WTC11 (cell line): ENCODE measurements at regions not wholly inside any gene's neighbourhood (a gene's known extent, or its start where the extent isn't known, plus 50 kb on each side); places are given as distances from the start of the nearest gene placed in this dataset.

ENCODE experiments used
- ATAC-seq: fragments of 200-7000 bp; cut with Tn5 transposase; 2 replicates; pipeline ENCODE4 v1.10.0; 2021; ENCODE audit warnings: mild to moderate bottlenecking, moderate library complexity
- CTCF ChIA-PET: fragments of 300-600 bp; sonication (Branson Sonifier 250); formaldehyde crosslinking; loops from one replicate; lab custom pipeline; 2021; ENCODE audit warnings: antibody characterized with exemption; lab: Charles Lee
- POLR2A ChIA-PET: fragments of 350-600 bp; sonication (Branson Sonifier 250); formaldehyde crosslinking; loops from one replicate; lab custom pipeline; 2021; ENCODE audit warnings: antibody characterized with exemption; lab: Charles Lee
- DNase-seq: peaks from one replicate; pipeline ENCODE4 v3.0.0; 2021; ENCODE audit warnings: low spot score
- H3K27ac Mint-ChIP-seq: 2 replicates; pipeline ENCODE4 v1.8.0; 2021; ENCODE audit warnings: mixed read lengths
- H3K27me3 Mint-ChIP-seq: 2 replicates; pipeline ENCODE4 v1.8.0; 2021; ENCODE audit warnings: low read depth, mild to moderate bottlenecking, moderate library complexity, mixed read lengths
- H3K36me3 Mint-ChIP-seq: 2 replicates; pipeline ENCODE4 v1.8.0; 2021; ENCODE audit warnings: mixed read lengths
- H3K4me1 Mint-ChIP-seq: 2 replicates; pipeline ENCODE4 v1.8.0; 2022; ENCODE audit warnings: mixed read lengths
- H3K4me3 Mint-ChIP-seq: 2 replicates; pipeline ENCODE4 v1.8.0; 2021; ENCODE audit warnings: mild to moderate bottlenecking, moderate library complexity, mixed read lengths
- H3K9me3 Mint-ChIP-seq: 2 replicates; pipeline ENCODE4 v1.8.0; 2021; ENCODE audit warnings: mixed read lengths
- ARID4B ChIP-seq: sonication (generic); formaldehyde crosslinking; IDR thresholded peaks from 2 replicates; pipeline ENCODE4 v1.8.0; 2023; ENCODE audit warnings: missing genetic modification reagents, mild to moderate bottlenecking, borderline replicate concordance
- ATF1 ChIP-seq: sonication (generic); formaldehyde crosslinking; IDR thresholded peaks from 2 replicates; pipeline ENCODE4 v1.8.1; 2023; ENCODE audit warnings: mild to moderate bottlenecking, moderate library complexity, missing genetic modification reagents
- ATF2 ChIP-seq: sonication (generic); formaldehyde crosslinking; IDR thresholded peaks from 2 replicates; pipeline ENCODE4 v1.8.1; 2022; ENCODE audit warnings: low read depth, missing genetic modification reagents, borderline replicate concordance
- CREB1 ChIP-seq: sonication (generic); formaldehyde crosslinking; IDR thresholded peaks from 2 replicates; pipeline ENCODE4 v1.8.0; 2023; ENCODE audit warnings: mild to moderate bottlenecking, missing genetic modification reagents
- CREM ChIP-seq: sonication (generic); formaldehyde crosslinking; IDR thresholded peaks from 2 replicates; pipeline ENCODE4 v1.8.1; 2022; ENCODE audit warnings: mild to moderate bottlenecking, missing genetic modification reagents, moderate library complexity
- EMX1 ChIP-seq: fragments of 250-450 bp; sonication (Bioruptor Pico); IDR thresholded peaks from 2 replicates; pipeline ENCODE4 v1.8.0; 2021; ENCODE audit warnings: mild to moderate bottlenecking
- ERG ChIP-seq: fragments of 250-450 bp; sonication (Bioruptor Pico); IDR thresholded peaks from 2 replicates; pipeline ENCODE4 v1.8.0; 2021; ENCODE audit warnings: mild to moderate bottlenecking
- FOXK1 ChIP-seq: sonication (generic); formaldehyde crosslinking; IDR thresholded peaks from 2 replicates; pipeline ENCODE4 v1.8.0; 2022; ENCODE audit warnings: mild to moderate bottlenecking, moderate library complexity, missing genetic modification reagents
- IRF2 ChIP-seq: sonication (generic); formaldehyde crosslinking; IDR thresholded peaks from 2 replicates; pipeline ENCODE4 v1.8.0; 2022; ENCODE audit warnings: low read depth, missing genetic modification reagents, borderline replicate concordance
- MAX ChIP-seq: sonication (generic); formaldehyde crosslinking; IDR thresholded peaks from 2 replicates; pipeline ENCODE4 v1.8.0; 2022; ENCODE audit warnings: mild to moderate bottlenecking, missing genetic modification reagents
- MLX ChIP-seq: sonication (generic); formaldehyde crosslinking; IDR thresholded peaks from 2 replicates; pipeline ENCODE4 v1.8.1; 2023; ENCODE audit warnings: mild to moderate bottlenecking, missing genetic modification reagents, moderate library complexity
- NFATC4 ChIP-seq: fragments of 250-450 bp; sonication (Bioruptor Pico); IDR thresholded peaks from 2 replicates; pipeline ENCODE4 v1.9.0; 2021; ENCODE audit warnings: mild to moderate bottlenecking
- NR2C2 ChIP-seq: sonication (generic); formaldehyde crosslinking; IDR thresholded peaks from 2 replicates; pipeline ENCODE4 v1.8.0; 2022; ENCODE audit warnings: mild to moderate bottlenecking, missing genetic modification reagents
- USF2 ChIP-seq: sonication (generic); formaldehyde crosslinking; IDR thresholded peaks from 2 replicates; pipeline ENCODE4 v1.8.1; 2023; ENCODE audit warnings: mild to moderate bottlenecking, missing genetic modification reagents, moderate library complexity
- ZBTB21 ChIP-seq: sonication (generic); formaldehyde crosslinking; IDR thresholded peaks from 2 replicates; pipeline ENCODE4 v1.8.1; 2023; ENCODE audit warnings: mild to moderate bottlenecking, missing genetic modification reagents, borderline replicate concordance
- ZBTB43 ChIP-seq: sonication (generic); formaldehyde crosslinking; IDR thresholded peaks from 2 replicates; pipeline ENCODE4 v1.8.1; 2023; ENCODE audit warnings: mild to moderate bottlenecking, missing genetic modification reagents
- ZNF219 ChIP-seq: sonication (generic); formaldehyde crosslinking; IDR thresholded peaks from 2 replicates; pipeline ENCODE4 v1.8.0; 2023; ENCODE audit warnings: missing genetic modification reagents, mild to moderate bottlenecking, borderline replicate concordance
- ZNF396 ChIP-seq: fragments of 250-450 bp; sonication (Bioruptor Pico); IDR thresholded peaks from 2 replicates; pipeline ENCODE4 v1.8.0; 2021; ENCODE audit warnings: mild to moderate bottlenecking, moderate library complexity, borderline replicate concordance

GRCh38 chr3:67808906-67809305 lies 154.5 kb upstream of the SUCLG2 start:
- Mint-ChIP-seq H3K27ac (no peak overlapping the region), H3K27me3 (no peaks in the 10 kb centered on the region), H3K36me3 (no peaks in the 10 kb centered on the region), H3K4me1 (peaks cover 17% of the 10 kb centered on the region), H3K9me3 (no peaks in the 10 kb centered on the region), H3K4me3 (no peak overlapping the region)
- ChIA-PET CTCF (no interaction called here), POLR2A (no interaction called here)
- DNase-seq: no peak
- TF ChIP-seq MAX (no peak), ZNF219 (no peak), IRF2 (no peak), MLX (no peak), FOXK1 (CRISPR knock-in tag) (no peak), NFATC4 (CRISPR knock-in tag) (no peak), ZBTB21 (CRISPR knock-in tag) (no peak), NR2C2 (CRISPR knock-in tag) (no peak), ATF2 (no peak), EMX1 (CRISPR knock-in tag) (no peak), ZNF396 (CRISPR knock-in tag) (no peak), CREB1 (CRISPR knock-in tag) (no peak), ATF1 (CRISPR knock-in tag) (no peak), CREM (no peak), USF2 (no peak), ARID4B (no peak), ERG (no peak), ZBTB43 (CRISPR knock-in tag) (no peak)
- no peak for ATAC-seq
